Heart left ventricle (tissue), 16 donors: ENCODE measurements at regions not wholly inside any gene's neighbourhood (a gene's known extent, or its start where the extent isn't known, plus 50 kb on each side); places are given as distances from the start of the nearest gene placed in this dataset.

Experiments
- ATAC-seq, 4 donors: fragments of 200-7000 bp; cut with Tn5 transposase; one replicate each; pipeline ENCODE4 v1.9.1; 2020 to 2022; ENCODE audit warnings: moderate library complexity in 4 of 4, mild to moderate bottlenecking in 3 of 4, moderate number of reproducible peaks in 1 of 4
- DNase-seq, 5 donors: peaks; one replicate each; pipeline ENCODE4 v3.0.0-alpha.2; 2020
- H3K27ac ChIP-seq, 12 donors: fragments of 200-600 bp; sonication (generic) in 4 of 12; one replicate each; pipeline versions ENCODE4 v1.5.0 to v1.8.0; 2016 to 2022; ENCODE audit warnings: mild to moderate bottlenecking in 2 of 12
- H3K27me3 ChIP-seq, 9 donors: fragments of 200-600 bp; sonication (generic) in 2 of 9; one replicate each; pipeline versions ENCODE4 v1.5.1 to v1.8.0; 2016 to 2022; ENCODE audit warnings: mild to moderate bottlenecking in 3 of 9
- H3K36me3 ChIP-seq, 9 donors: fragments of 200-600 bp; sonication (generic) in 2 of 9; one replicate each; pipeline versions ENCODE4 v1.5.0 to v1.8.0; 2018 to 2022; ENCODE audit warnings: mild to moderate bottlenecking in 2 of 9
- H3K4me1 ChIP-seq, 12 donors: fragments of 200-600 bp; sonication (generic) in 4 of 12; one replicate each; pipeline versions ENCODE4 v1.5.0 to v1.8.0; 2016 to 2022; ENCODE audit warnings: mild to moderate bottlenecking in 3 of 12
- H3K4me3 ChIP-seq, 12 donors: fragments of 200-600 bp; sonication (generic) in 4 of 12; one replicate each; pipeline versions ENCODE4 v1.5.0 to v1.8.0; 2017 to 2022; ENCODE audit warnings: mild to moderate bottlenecking in 9 of 12, moderate library complexity in 4 of 12
- H3K9me3 ChIP-seq, 12 donors: fragments of 200-600 bp; sonication (generic) in 4 of 12; one replicate each; pipeline versions ENCODE4 v1.5.0 to v1.8.0; 2016 to 2022; ENCODE audit warnings: mild to moderate bottlenecking in 1 of 12
- POLR2A ChIP-seq, 2 donors: fragments of 450-650 bp; IDR thresholded peaks; one replicate each; pipeline ENCODE4 v1.6.1; 2017; ENCODE audit warnings: antibody characterized with exemption in 2 of 2, mild to moderate bottlenecking in 2 of 2, moderate library complexity in 2 of 2
- WGBS, 4 donors: extraction: QIAGEN DNeasy Blood & Tissue Kit in 2 of 4; methylation state at CpG; one replicate each; pipeline versions ENCODE4 v1.1.5 to v1.1.7; 2013 to 2018; 5-methylcytosine and 5-hydroxymethylcytosine counted together
- intact Hi-C, 10 donors: fragments of 100-400 bp; cut with DNase I; formaldehyde crosslinking; loops; one replicate each; pipeline versions ENCODE4 v1.11.1 to v1.14.2; 2022
- TF ChIP-seq, protein P1 (sequence below), 12 donors: fragments of 200-600 bp; sonication (generic) in 4 of 12; IDR thresholded peaks; one replicate each; pipeline versions ENCODE4 v1.5.0 to v1.8.0; 2018 to 2022; ENCODE audit warnings: antibody characterized with exemption in 12 of 12, mild to moderate bottlenecking in 5 of 12
- donor health status: ischemic (EF 13 %, LVEDD 7.1; RV severe dilation, severe dysfunction).
- donor health status: healthy with polysubstance abuse.
- donor health status: DM: no; HTN: yes; CAD: no.
- donor health status: DM: no; HTN: no; CAD: no.
- donor health status: ischemic (EF 25% LVEDD 6.9; RV normal size, moderate dysfunction).
- donor health status: ischemic (EF 25% LVEDD 5.7; RV mildly dilated, moderate dysfunction).
- donor health status: healthy.
- donor health status: DM: yes; HTN: yes; CAD: no.
- donor health status: ischemic (EF 35%, LVEDD 5.7; RV mildly dilated, moderate dysfunction).
- donor health status: nonischemic (EF 11% LVEDD 7.7; RV severe dilation, severe dysfunction).
- donor health status: DM: yes; HTN: yes; CAD: no.
- donor health status: PGD.
- donor health status: ischemic (EF 29% LVEDD 5.4; RV normal size, mild dysfunction).
- donor health status: nonischemic (EF 23%, LVEDD 6.1; RV moderate dilation, normal function).

- no peak for DNase-seq
- no peaks in the 10 kb centered on the region for H3K36me3 ChIP-seq
- no peak overlapping the region for H3K27ac ChIP-seq
- no peak for ATAC-seq
- WGBS, 4 donors = 80 to 89% (median 84%) methylated on average over 3 of the region's 3 CpGs
- no peak overlapping the region for H3K4me3 ChIP-seq
- intact Hi-C loops = no loop called here
- no peak for TF ChIP-seq POLR2A (IDR thresholded peaks at IDR 0.05)
- TF ChIP-seq, protein P1, sequence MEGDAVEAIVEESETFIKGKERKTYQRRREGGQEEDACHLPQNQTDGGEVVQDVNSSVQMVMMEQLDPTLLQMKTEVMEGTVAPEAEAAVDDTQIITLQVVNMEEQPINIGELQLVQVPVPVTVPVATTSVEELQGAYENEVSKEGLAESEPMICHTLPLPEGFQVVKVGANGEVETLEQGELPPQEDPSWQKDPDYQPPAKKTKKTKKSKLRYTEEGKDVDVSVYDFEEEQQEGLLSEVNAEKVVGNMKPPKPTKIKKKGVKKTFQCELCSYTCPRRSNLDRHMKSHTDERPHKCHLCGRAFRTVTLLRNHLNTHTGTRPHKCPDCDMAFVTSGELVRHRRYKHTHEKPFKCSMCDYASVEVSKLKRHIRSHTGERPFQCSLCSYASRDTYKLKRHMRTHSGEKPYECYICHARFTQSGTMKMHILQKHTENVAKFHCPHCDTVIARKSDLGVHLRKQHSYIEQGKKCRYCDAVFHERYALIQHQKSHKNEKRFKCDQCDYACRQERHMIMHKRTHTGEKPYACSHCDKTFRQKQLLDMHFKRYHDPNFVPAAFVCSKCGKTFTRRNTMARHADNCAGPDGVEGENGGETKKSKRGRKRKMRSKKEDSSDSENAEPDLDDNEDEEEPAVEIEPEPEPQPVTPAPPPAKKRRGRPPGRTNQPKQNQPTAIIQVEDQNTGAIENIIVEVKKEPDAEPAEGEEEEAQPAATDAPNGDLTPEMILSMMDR (IDR thresholded peaks at IDR 0.05) = no peak
- no peaks in the 10 kb centered on the region for H3K9me3 ChIP-seq
- H3K27me3 ChIP-seq = no peaks in the 10 kb centered on the region
- no peaks in the 10 kb centered on the region for H3K4me1 ChIP-seq
Measured at GRCh38 chr2:208653383-208653782, 246.8 kb downstream of the PTH2R start.

- Histone ChIP-seq H3K36me3 (no peaks in the 10 kb centered on the region), H3K27ac (no peak overlapping the region), H3K27me3 (no peaks in the 10 kb centered on the region), H3K4me3 (no peak overlapping the region), H3K4me1 (no peaks in the 10 kb centered on the region), H3K9me3 (no peaks in the 10 kb centered on the region)
- ATAC-seq (no peak), DNase-seq (no peak)
- TF ChIP-seq, protein P1 (IDR thresholded peaks at IDR 0.05) = no peak
- no peak for TF ChIP-seq POLR2A (IDR thresholded peaks at IDR 0.05)
- intact Hi-C loops = no loop called here
Measured at GRCh38 chr2:208654056-208654455, 247.5 kb downstream of the PTH2R start.

GRCh38 chr2:208657468-208657867, 250.9 kb downstream of the PTH2R start:
- TF ChIP-seq POLR2A (IDR thresholded peaks at IDR 0.05) = no peak
- TF ChIP-seq, protein P1 (IDR thresholded peaks at IDR 0.05) = no peak
- Histone ChIP-seq H3K36me3 (no peaks in the 10 kb centered on the region), H3K9me3 (peaks cover 0 to 3% (median 0%) of the 10 kb centered on the region in 12 donors), H3K4me3 (no peak overlapping the region), H3K4me1 (no peaks in the 10 kb centered on the region), H3K27ac (no peak overlapping the region), H3K27me3 (no peaks in the 10 kb centered on the region)
- WGBS, 4 donors = 67 to 80% (median 70%) methylated on average over 1 of the region's 1 CpG
- no peak for DNase-seq
- no peak for ATAC-seq
- intact Hi-C loops = no loop called here

DNA sequence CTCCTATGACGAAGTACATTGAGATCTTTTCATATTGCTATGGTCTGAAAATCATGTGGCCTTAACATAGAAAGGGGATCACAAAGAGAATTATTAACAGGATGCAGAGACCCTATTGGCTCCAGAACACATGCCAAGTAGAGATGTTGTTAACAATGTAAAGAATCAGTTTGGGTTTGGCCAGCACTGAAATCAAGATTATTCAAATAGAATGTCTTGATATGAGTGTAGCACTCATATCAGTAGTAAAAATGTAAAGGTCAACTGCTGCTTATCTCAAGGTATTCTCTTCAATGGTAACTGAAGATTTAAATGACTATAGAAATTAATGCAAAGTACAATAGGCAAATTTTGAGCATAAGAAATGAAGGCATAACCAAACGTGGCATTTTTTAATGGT, 262.8 kb downstream of the PTH2R start:
- Histone ChIP-seq H3K9me3 (no peaks in the 10 kb centered on the region), H3K27me3 (no peaks in the 10 kb centered on the region), H3K36me3 (no peaks in the 10 kb centered on the region), H3K4me3 (no peak overlapping the region), H3K27ac (no peak overlapping the region), H3K4me1 (peaks cover 0 to 6% (median 0%) of the 10 kb centered on the region in 12 donors)
- ATAC-seq = no peak
- TF ChIP-seq, protein P1 (IDR thresholded peaks at IDR 0.05) = no peak
- no peak for TF ChIP-seq POLR2A (IDR thresholded peaks at IDR 0.05)
- DNase-seq = no peak
- 85 to 91% (median 85%) methylated on average over 2 of the region's 2 CpGs for WGBS, 4 donors
- intact Hi-C loops = no loop called here
